ENCODE measurements at regions not wholly inside any gene's neighbourhood (a gene's known extent, or its start where the extent isn't known, plus 50 kb on each side); places are given as distances from the start of the nearest gene placed in this dataset.

- Histone ChIP-seq H3K9me3 (replicated peaks; ENCODE audit: control insufficient read depth, insufficient read depth, low read depth, low read length) (peaks cover 2% of the 10 kb centered on the region; the same call in 1 of the 2 replicates), H3K79me2 (ENCODE audit: control insufficient read depth, insufficient read depth, low read length) (no peaks in the 10 kb centered on the region), H3K27me3 (ENCODE audit: control insufficient read depth in 2 of 2, insufficient read depth in 2 of 2, low read length in 2 of 2) (no peaks in the 10 kb centered on the region), H3K27ac (ENCODE audit: extremely low read depth, low read depth, low read length) (no peak overlapping the region), H3K4me2 (ENCODE audit: insufficient read depth, low read length) (no peak overlapping the region), H4K20me1 (replicated peaks; ENCODE audit: control insufficient read depth, insufficient read depth, low read length) (no peaks in the 10 kb centered on the region), H3K4me1 (replicated peaks in 1 of 2; ENCODE audit: control insufficient read depth in 2 of 2, insufficient read depth in 2 of 2, low read length in 2 of 2) (no peaks in the 10 kb centered on the region), H2AFZ (ENCODE audit: low read depth, low read length) (no peak overlapping the region), H3K4me3 (no peak overlapping the region), H3K9me1 (ENCODE audit: control insufficient read depth, insufficient read depth, low read length) (no peaks in the 10 kb centered on the region), H3K9ac (ENCODE audit: insufficient read depth in 1 of 2, low read depth in 2 of 2, low read length in 2 of 2) (no peak overlapping the region), H3K36me3 (ENCODE audit: control insufficient read depth, insufficient read depth, low read length) (no peaks in the 10 kb centered on the region)
- no TSS peak for BruUV-seq (replicated peaks)
- ATAC-seq (no peak), FAIRE-seq (no peak), DNase-seq (ENCODE audit: extremely low read depth in 1 of 4, low spot score in 3 of 4) (no peak)
- ChIA-PET POLR2A (no interaction called here), CTCF (ENCODE audit: low intra/inter-chr PET ratio) (no interaction called here)
- intact Hi-C loops (cut with micrococcal nuclease): no loop called here
- in situ Hi-C loops (cut with MboI): no loop called here
- WGBS (ENCODE audit: insufficient coverage, low coverage, missing lambda C conversion rate): 3% methylated on average over 3 of the region's 3 CpGs
- TF ChIP-seq NFXL1 (CRISPR knock-in tag; IDR thresholded peaks at IDR 0.05): no peak
- no peak for TF ChIP-seq ZSCAN29 (IDR thresholded peaks at IDR 0.05)
- no peak for TF ChIP-seq TAL1 (IDR thresholded peaks at IDR 0.05)
- no peak for TF ChIP-seq UBTF (IDR thresholded peaks at IDR 0.05; ENCODE audit: borderline replicate concordance in 1 of 2, low read depth in 2 of 2, low read length in 2 of 2)
- no peak for TF ChIP-seq ZNF280A (IDR thresholded peaks at IDR 0.05; ENCODE audit: low read depth, partially characterized antibody)
- TF ChIP-seq ZNF239 (CRISPR knock-in tag; IDR thresholded peaks at IDR 0.05): no peak
- no peak for TF ChIP-seq CHD4 (IDR thresholded peaks at IDR 0.05; ENCODE audit: insufficient read depth, insufficient replicate concordance, low read depth, low read length, poor library complexity, severe bottlenecking)
- no peak for TF ChIP-seq NELFE (IDR thresholded peaks at IDR 0.05; ENCODE audit: insufficient read depth, insufficient read length)
- no peak for TF ChIP-seq PHF21A (IDR thresholded peaks at IDR 0.05; ENCODE audit: borderline replicate concordance, low read depth)
- no peak for TF ChIP-seq PTRF (tag; IDR thresholded peaks at IDR 0.05)
- TF ChIP-seq BRF1 (IDR thresholded peaks at IDR 0.05; ENCODE audit: borderline replicate concordance, extremely low read depth, insufficient read length): no peak
- TF ChIP-seq E2F5 (CRISPR knock-in tag; IDR thresholded peaks at IDR 0.05): no peak
- TF ChIP-seq ZBTB49 (CRISPR knock-in tag; IDR thresholded peaks at IDR 0.05; ENCODE audit: borderline replicate concordance): no peak
- TF ChIP-seq SNIP1 (IDR thresholded peaks at IDR 0.05; ENCODE audit: low read depth): no peak
- no peak for TF ChIP-seq ZNF263 (CRISPR knock-in tag; IDR thresholded peaks at IDR 0.05; ENCODE audit: borderline replicate concordance)
- no peak for TF ChIP-seq FOXA3 (CRISPR knock-in tag; conservative IDR thresholded peaks at IDR 0.05 in 1 of 2, IDR thresholded peaks at IDR 0.05 in 1 of 2)
These were observed 644.1 kb upstream of the ARRDC4 start for GRCh38 chr15:97316362-97316761.

Data from K562 (cell line).